ENCODE measurements at regions not wholly inside any gene's neighbourhood (a gene's known extent, or its start where the extent isn't known, plus 50 kb on each side); places are given as distances from the start of the nearest gene placed in this dataset.

GRCh38 chr2:120498121-120498520 lies 152.2 kb downstream of the INHBB start:
- TF ChIP-seq CTCF (IDR thresholded peaks at IDR 0.05; ENCODE audit: poor library complexity), result no peak
- TF ChIP-seq EZH2phosphoT487 (IDR thresholded peaks at IDR 0.05; ENCODE audit: low read depth, severe bottlenecking, unreplicated experiment), result no peak

Data from hepatocyte (in vitro differentiated cells).